Gastroesophageal sphincter (tissue), 3 donors: ENCODE measurements at regions not wholly inside any gene's neighbourhood (a gene's known extent, or its start where the extent isn't known, plus 50 kb on each side); places are given as distances from the start of the nearest gene placed in this dataset.

Experiments
- POLR2A ChIP-seq, 2 donors: fragments of 450-650 bp; IDR thresholded peaks; one replicate each; pipeline ENCODE4 v1.6.1; 2017; ENCODE audit warnings: antibody characterized with exemption in 2 of 2, mild to moderate bottlenecking in 2 of 2, moderate library complexity in 1 of 2
- POLR2AphosphoS5 ChIP-seq: sonication (generic); formaldehyde crosslinking; IDR thresholded peaks from one replicate; pipeline ENCODE4 v1.6.1; 2017; ENCODE audit warnings: antibody characterized with exemption
- TF ChIP-seq, protein P1 (sequence below), 4 experiments: fragments of 200-600 bp in 2 of 4; fragments of 450-650 bp in 2 of 4; sonication (generic) in 1 of 4; IDR thresholded peaks; one replicate each; pipeline ENCODE4 v1.5.1; 2017 to 2019; ENCODE audit warnings: antibody characterized with exemption in 4 of 4, mild to moderate bottlenecking in 2 of 4, moderate library complexity in 2 of 4

DNA sequence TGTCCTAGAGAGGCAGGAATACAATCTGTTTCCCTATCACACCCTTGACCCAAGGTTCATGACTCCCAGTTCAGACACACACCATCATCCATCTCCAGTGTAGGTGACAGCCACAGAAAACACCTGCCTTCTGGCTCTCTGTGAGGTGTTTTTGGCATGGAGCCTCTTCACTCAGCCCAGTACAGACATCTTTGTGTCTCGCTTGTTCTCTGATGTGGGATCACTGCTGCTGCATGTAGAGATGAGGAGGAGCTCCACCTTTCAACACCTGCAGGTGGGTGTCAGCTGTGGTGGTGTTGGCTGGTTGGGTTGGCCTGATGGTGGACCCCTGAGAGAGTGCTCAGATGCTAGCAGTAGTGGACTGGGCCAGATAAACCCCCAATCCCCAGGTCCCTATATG, 916.7 kb upstream of the B3GALT2 start:
- TF ChIP-seq POLR2A (IDR thresholded peaks at IDR 0.05): no peak
- TF ChIP-seq, protein P1, sequence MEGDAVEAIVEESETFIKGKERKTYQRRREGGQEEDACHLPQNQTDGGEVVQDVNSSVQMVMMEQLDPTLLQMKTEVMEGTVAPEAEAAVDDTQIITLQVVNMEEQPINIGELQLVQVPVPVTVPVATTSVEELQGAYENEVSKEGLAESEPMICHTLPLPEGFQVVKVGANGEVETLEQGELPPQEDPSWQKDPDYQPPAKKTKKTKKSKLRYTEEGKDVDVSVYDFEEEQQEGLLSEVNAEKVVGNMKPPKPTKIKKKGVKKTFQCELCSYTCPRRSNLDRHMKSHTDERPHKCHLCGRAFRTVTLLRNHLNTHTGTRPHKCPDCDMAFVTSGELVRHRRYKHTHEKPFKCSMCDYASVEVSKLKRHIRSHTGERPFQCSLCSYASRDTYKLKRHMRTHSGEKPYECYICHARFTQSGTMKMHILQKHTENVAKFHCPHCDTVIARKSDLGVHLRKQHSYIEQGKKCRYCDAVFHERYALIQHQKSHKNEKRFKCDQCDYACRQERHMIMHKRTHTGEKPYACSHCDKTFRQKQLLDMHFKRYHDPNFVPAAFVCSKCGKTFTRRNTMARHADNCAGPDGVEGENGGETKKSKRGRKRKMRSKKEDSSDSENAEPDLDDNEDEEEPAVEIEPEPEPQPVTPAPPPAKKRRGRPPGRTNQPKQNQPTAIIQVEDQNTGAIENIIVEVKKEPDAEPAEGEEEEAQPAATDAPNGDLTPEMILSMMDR (IDR thresholded peaks at IDR 0.05): no peak
- no peak for TF ChIP-seq POLR2AphosphoS5
